ENCODE measurements at regions not wholly inside any gene's neighbourhood (a gene's known extent, or its start where the extent isn't known, plus 50 kb on each side); places are given as distances from the start of the nearest gene placed in this dataset.

GRCh38 chr22:49036513-49036912 lies 791.2 kb downstream of the BRD1 start:
- DNase-seq (ENCODE audit: low read depth) = no peak
- H3K4me3 ChIP-seq (ENCODE audit: control insufficient read depth, low read depth, low read length) = no peak overlapping the region
- TF ChIP-seq CTCF (IDR thresholded peaks at IDR 0.05; ENCODE audit: control insufficient read depth, insufficient read depth, low read depth, low read length, missing control alignments) = no peak

GRCh38 chr22:49035818-49036457 lies 791.7 kb downstream of the BRD1 start:
- no peak for DNase-seq (ENCODE audit: low read depth)
- no peak overlapping the region for H3K4me3 ChIP-seq (ENCODE audit: control insufficient read depth, low read depth, low read length)
- no peak for TF ChIP-seq CTCF (IDR thresholded peaks at IDR 0.05; ENCODE audit: control insufficient read depth, insufficient read depth, low read depth, low read length, missing control alignments)

- no peak for DNase-seq (ENCODE audit: low read depth)
- H3K4me3 ChIP-seq (ENCODE audit: control insufficient read depth, low read depth, low read length) = no peak overlapping the region
- TF ChIP-seq CTCF (IDR thresholded peaks at IDR 0.05; ENCODE audit: control insufficient read depth, insufficient read depth, low read depth, low read length, missing control alignments) = no peak
These were observed 792.5 kb downstream of the BRD1 start for GRCh38 chr22:49034836-49035817.

- H3K4me3 ChIP-seq (ENCODE audit: control insufficient read depth, low read depth, low read length) = no peak overlapping the region
- no peak for TF ChIP-seq CTCF (IDR thresholded peaks at IDR 0.05; ENCODE audit: control insufficient read depth, insufficient read depth, low read depth, low read length, missing control alignments)
- no peak for DNase-seq (ENCODE audit: low read depth)
These were observed 794.1 kb downstream of the BRD1 start for GRCh38 chr22:49033616-49034015.

- no peak overlapping the region for H3K4me3 ChIP-seq (ENCODE audit: control insufficient read depth, low read depth, low read length)
- no peak for DNase-seq (ENCODE audit: low read depth)
- no peak for TF ChIP-seq CTCF (IDR thresholded peaks at IDR 0.05; ENCODE audit: control insufficient read depth, insufficient read depth, low read depth, low read length, missing control alignments)
These were observed 794.9 kb downstream of the BRD1 start for GRCh38 chr22:49032821-49033220.

GRCh38 chr22:49031746-49032330 lies 795.8 kb downstream of the BRD1 start:
- no peak for DNase-seq (ENCODE audit: low read depth)
- H3K4me3 ChIP-seq (ENCODE audit: control insufficient read depth, low read depth, low read length) = no peak overlapping the region
- no peak for TF ChIP-seq CTCF (IDR thresholded peaks at IDR 0.05; ENCODE audit: control insufficient read depth, insufficient read depth, low read depth, low read length, missing control alignments)

All from AG09309 (cell line).